Fibroblast of peridontal ligament (primary cell): ENCODE measurements at regions not wholly inside any gene's neighbourhood (a gene's known extent, or its start where the extent isn't known, plus 50 kb on each side); places are given as distances from the start of the nearest gene placed in this dataset.

Source experiments
- DNase-seq: peaks from one replicate; pipeline ENCODE4 v3.0.0-alpha.2; 2010; ENCODE audit errors: extremely low read depth

DNA sequence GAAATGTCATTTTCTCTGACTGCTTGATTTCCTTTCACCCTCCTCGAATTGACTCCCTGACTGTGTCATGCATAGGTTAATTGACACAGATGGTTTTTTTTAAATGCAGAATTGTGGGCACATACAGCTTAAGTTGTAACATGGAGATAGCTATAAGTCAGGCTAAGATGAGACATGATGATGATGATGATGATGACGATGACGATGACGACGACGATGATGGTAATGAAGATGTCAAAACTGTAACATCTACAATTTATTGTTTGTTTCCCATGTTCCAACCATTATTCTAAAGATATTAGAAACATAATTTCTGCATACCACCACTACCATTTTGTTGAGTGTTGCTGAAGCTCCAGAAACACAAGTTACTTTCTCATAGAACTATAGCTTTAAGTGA, 1232.8 kb downstream of the XPNPEP1 start:
- no peak for DNase-seq

DNA sequence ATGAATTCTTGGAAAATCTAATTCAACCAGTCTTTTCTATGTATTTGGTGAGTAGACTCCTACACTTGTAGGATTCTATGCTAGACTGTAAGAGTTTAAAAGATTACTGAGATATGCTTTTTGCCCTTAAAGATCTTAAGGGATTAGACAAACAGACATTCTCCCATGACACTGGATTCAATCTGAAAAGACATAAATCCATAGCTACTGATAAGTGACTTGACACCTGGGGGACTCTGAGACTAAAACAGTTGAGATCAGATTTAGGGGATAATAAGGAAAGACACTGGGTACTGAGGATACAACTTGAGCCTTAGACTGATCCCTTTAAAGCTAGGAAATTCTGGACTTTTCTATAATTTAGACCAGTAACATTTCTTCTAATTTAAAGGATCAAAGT, 1233.4 kb downstream of the XPNPEP1 start:
- DNase-seq: no peak

DNA sequence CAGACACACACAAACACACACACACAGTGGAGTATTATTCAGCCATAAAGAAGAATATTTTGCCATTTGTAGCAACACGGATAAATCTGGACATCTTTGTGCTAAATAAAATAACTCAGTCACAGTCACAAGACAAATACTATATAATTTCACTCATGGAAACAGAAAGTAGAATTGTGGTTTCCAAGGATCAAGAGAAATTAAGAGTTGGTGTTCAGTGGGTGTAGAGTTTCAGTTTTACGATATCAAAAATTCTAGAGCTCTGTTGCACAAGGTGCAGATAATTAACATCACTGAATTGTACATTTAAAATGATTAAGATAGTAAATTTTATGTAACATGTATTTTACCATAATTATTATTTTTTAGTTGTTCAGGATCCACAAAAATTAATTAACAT, 1235.0 kb downstream of the XPNPEP1 start:
- no peak for DNase-seq

DNA sequence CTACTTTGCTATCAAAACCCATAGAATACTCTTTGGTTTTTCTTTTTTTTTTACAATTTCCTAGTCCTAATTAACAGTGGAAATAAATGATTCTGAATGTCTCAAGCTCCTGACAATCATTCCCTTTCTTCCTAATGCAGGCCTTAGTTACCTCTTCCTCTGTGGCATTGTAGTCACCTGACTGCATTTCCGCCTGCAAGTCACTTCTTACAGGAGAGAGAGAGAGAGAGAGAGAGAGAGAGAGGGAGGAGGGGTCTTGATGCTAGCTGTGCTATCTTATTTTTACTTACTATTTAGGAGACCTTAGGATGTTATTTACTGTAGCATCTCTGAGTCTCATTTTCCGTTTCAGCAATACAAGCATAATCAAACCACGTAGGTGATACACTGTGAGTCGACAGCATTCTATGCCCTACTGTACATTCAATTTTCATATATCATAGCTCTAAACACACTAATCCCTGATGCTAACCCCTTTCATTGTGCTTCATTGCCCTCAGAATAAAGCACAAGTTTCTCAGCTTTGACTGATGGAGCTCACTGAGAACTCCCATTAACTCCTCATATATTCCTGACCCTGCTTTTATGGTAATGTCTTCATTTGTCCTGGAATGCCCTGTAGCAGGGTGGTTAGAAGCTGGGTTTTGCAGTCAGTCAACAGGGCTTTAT, 1237.3 kb downstream of the XPNPEP1 start:
- no peak for DNase-seq

GRCh38 chr10:108684431-108684830, 1238.9 kb downstream of the XPNPEP1 start:
- DNase-seq: peak; percentile 19

GRCh38 chr10:108673741-108674140, 1249.6 kb downstream of the XPNPEP1 start:
- DNase-seq: no peak

- DNase-seq: no peak
Measured at GRCh38 chr10:108663587-108663986, 1259.7 kb downstream of the XPNPEP1 start.

DNA sequence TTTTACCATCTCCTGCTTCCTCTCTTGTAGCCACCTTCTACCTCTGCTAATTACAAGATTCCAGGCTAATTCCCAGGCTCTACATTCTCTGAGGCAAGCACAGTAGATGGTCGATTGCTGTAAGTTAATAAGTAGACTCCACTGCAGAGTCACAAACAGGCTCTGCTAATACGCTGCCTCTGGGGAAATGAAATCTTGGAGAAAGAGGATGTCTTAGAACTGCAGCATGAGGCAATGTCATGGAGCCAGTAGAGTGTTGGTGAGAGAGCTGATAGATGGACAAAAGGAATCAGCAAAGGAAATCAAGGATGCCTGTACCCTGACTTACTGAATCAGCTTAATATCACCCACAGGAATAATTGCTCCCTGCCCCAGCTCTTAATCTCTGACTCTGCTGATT, 1260.3 kb downstream of the XPNPEP1 start:
- DNase-seq: no peak

- no peak for DNase-seq
Measured at GRCh38 chr10:108655057-108655456, 1268.3 kb downstream of the XPNPEP1 start.

GRCh38 chr10:108653531-108653930, 1269.8 kb downstream of the XPNPEP1 start:
- DNase-seq: no peak

GRCh38 chr10:108639010-108639409, 1284.3 kb downstream of the XPNPEP1 start:
- DNase-seq: no peak

DNA sequence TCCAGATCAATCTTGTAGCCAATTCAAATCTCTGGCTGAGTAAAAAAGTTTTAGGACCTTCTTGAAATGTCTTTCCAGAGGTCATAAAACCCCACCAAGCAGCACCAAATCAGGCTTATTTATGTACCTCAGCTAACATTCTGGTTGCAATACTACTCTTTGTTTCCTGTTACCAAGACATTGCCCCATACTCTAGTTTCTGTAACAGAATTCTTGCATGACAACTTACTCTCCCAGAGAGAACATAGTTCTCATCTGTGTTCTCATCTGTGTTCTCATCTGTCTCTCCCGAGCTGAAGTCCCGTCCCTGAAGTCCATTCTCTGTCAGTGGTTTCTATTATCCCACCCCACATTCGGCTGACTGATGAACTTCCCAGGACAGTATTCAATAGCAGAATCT, 1285.1 kb downstream of the XPNPEP1 start:
- DNase-seq: no peak

DNA sequence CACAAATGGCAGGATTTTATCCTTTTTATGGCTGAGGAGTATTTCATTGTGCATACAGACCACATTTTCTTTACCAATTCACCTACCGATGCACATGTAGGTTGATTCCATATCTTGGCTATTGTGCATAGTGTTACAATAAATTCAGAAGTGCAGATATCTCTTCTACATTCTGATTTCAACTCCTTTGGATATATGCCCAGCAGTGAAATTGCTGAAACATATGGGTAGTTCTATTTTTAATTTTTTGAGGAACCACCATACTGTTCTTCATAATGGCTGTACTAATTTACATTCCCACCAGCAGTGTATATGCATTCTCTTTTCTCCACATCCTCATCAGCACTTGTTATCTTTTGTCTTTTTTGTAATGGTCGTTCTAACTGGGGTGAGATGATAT, 1290.3 kb downstream of the XPNPEP1 start:
- DNase-seq: no peak

DNA sequence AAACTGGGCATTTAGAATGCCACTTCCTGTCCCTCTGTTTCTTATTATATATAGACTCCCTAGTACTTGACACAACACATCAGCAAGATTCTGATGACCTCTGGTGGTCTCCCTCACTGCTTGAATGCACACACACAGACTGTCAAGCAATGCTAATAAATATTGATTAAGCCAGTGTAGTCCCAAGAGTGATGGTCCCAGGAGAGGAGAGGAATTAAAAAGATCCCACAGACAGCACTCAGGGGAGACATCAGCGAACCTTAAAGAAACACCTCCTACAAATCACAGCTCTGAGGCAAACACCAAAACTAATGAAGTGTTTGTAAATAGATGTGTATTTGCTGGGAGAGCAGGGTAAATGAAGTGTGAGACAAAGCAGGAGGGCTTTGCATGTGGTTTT, 1291.2 kb downstream of the XPNPEP1 start:
- DNase-seq: no peak

- DNase-seq: no peak
Measured at GRCh38 chr10:108631332-108631731, 1292.0 kb downstream of the XPNPEP1 start.

DNA sequence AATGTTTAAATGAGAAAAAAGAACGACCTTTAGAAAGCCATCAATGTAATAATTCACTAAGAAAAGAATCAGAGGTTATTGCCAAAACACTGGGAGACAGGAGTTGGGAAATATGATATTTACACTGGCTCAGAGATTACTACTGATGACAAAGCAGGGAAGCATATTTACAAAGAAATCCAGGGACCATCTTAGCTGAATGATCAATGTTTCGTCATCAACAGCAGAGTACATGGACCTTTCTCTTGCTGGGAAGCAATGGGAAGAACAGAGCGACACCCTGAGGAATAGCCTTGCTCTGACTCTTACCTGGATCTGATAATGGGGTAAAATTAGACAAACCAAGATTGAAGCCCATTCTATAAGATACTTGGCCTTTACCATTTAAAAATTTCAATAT, 1293.5 kb downstream of the XPNPEP1 start:
- DNase-seq: peak; percentile 68

DNA sequence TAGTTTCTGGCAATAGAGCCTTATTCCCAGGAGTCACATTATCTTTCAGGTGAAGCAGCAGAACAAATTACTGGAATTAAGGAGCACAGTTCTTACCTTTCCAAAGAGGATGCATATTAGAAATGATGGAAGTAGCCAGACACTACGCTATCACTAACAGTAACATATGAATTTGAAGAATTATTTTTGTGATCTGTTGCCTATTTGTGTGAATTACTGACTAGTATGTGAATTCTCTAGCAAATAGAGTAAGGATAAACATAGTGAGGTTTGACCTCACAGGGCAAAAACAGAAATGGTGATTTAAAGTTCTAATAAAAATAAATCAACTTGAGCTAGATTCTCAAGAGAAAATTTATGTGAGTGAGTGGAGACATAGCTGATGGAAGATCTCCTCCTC, 1299.3 kb downstream of the XPNPEP1 start:
- DNase-seq: no peak

- no peak for DNase-seq
Measured at GRCh38 chr10:108620821-108621534, 1302.3 kb downstream of the XPNPEP1 start.

DNA sequence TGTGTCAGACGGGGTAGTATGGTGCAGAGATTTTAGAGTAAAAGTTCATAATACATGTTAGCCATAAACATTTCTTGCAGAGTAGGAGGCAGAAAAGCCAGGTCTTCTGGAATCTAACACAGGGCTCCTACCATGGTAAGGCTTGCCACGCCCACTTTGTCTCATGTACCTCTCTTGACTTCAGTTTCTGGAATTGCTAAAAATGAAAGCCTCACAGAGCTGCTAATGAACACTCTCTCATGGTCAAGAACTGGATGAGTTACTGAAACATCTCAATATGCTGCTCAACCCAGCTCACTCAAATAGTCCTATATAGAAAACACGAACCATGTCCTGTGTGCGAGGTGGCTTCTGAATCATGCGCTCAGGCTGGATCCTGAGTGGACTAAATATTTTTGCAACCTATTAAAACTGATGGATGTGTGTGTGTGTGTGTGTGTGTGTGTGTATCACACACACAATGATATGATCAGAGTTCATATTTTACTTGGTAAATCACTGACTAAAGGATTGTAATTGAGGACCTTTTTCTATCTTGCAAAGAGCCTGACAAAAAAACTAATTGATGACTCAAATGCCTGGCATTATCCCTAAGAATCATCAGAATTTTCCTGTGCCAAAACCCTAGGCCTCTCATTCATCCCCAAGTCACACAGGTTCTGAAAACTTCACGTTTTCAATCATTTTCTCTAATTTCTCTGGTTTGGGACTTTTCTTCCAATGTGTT, 1306.6 kb downstream of the XPNPEP1 start:
- peak; percentile 23 for DNase-seq

DNA sequence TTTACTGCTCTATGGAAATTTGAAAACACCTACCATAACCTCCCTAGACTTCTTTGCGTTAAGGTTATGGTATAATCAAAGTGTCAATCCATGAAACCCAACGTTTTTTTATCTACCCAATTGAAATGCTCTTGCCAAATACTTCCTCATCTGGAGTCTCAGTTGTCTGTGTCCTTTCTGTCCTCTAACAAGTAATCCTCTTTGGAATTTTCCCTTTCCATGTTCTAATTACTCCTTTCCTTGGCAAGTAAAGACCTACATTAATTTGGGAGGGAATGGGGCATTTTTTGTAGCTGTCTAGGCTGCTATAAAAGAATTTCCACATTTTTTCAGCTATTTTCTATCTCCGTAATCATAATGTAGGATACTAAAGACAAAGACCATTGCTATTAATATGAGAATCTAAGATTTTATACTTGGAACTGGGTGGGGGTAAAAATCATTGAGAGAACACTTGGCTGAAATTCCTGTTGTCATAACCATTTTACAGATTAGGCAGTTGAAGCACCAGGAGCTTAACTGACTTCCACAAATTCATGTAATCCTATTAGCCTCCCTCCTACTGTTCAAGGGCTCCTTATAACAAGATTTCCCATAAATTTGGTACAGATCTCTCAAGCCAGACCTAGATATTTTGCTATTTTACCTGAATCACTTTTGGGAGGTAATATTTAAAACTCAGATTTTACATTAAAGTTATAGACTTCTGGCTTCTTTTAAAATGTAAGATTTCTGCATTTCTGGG, 1307.6 kb downstream of the XPNPEP1 start:
- DNase-seq: no peak

DNA sequence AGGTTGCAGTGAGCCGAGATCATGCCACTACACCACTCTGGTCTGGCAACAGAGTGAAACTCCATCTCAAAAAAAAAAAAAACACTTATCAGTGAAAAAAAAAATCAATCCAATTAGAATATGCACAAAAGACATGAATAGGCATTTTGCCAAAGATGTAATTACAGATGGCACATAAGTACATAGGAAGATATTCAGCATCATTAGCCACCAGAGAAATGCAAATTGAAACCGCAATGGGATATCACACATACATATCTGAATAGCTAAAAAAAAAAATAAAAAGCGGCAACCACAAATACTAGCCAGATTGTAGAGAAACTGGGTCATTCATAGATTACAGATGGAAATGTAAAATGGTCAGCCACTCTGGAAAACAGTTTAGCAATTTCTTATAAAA, 1310.8 kb downstream of the XPNPEP1 start:
- DNase-seq: no peak

GRCh38 chr10:108608860-108609259, 1314.5 kb downstream of the XPNPEP1 start:
- no peak for DNase-seq
